ENCODE measurements at regions not wholly inside any gene's neighbourhood (a gene's known extent, or its start where the extent isn't known, plus 50 kb on each side); places are given as distances from the start of the nearest gene placed in this dataset.
"Not testable (repeated sequence)": the region's sequence is repeated elsewhere in the genome, so short reads cannot be mapped to it uniquely, and the experiment has no call there.

GRCh38 chr16:85222155-85222863 is 110.0 kb upstream of the CIBAR2 start:
- DNase-seq: no peak

- DNase-seq: no peak
Observed at GRCh38 chr16:85225257-85225656, 113.0 kb upstream of the CIBAR2 start.

GRCh38 chr16:85225721-85226120 is 113.4 kb upstream of the CIBAR2 start:
- DNase-seq: no peak

- no peak for DNase-seq
Observed at GRCh38 chr16:85227084-85227945, 115.0 kb upstream of the CIBAR2 start.

GRCh38 chr16:85227946-85228862 is 115.9 kb upstream of the CIBAR2 start:
- DNase-seq: no peak

- DNase-seq: no peak
Observed at GRCh38 chr16:85228970-85229430, 116.7 kb upstream of the CIBAR2 start.

- no peak for DNase-seq
Observed at GRCh38 chr16:85229869-85230462, 117.7 kb upstream of the CIBAR2 start.

- DNase-seq: not testable (repeated sequence)
Observed at GRCh38 chr16:85230764-85231383, 118.6 kb upstream of the CIBAR2 start.

GRCh38 chr16:85231959-85232358 is 119.7 kb upstream of the CIBAR2 start:
- DNase-seq: no peak

GRCh38 chr16:85232369-85233142 is 120.3 kb upstream of the CIBAR2 start:
- no peak for DNase-seq

GRCh38 chr16:85233516-85233915 is 121.2 kb upstream of the CIBAR2 start:
- no peak for DNase-seq

- no peak for DNase-seq
Observed at GRCh38 chr16:85234310-85235204, 122.3 kb upstream of the CIBAR2 start.

- no peak for DNase-seq
Observed at GRCh38 chr16:85235991-85236817, 123.9 kb upstream of the CIBAR2 start.

GRCh38 chr16:85236818-85237150 is 124.5 kb upstream of the CIBAR2 start:
- no peak for DNase-seq

- no peak for DNase-seq
Observed at GRCh38 chr16:85237817-85238216, 125.5 kb upstream of the CIBAR2 start.

GRCh38 chr16:85238233-85238647 is 126.0 kb upstream of the CIBAR2 start:
- no peak for DNase-seq

- no peak for DNase-seq
Observed at GRCh38 chr16:85239239-85239638, 127.0 kb upstream of the CIBAR2 start.

GRCh38 chr16:85239871-85240270 is 127.6 kb upstream of the CIBAR2 start:
- DNase-seq: no peak

Measured in GOT3 (cell line).